NCI-H69 (cell line): ENCODE measurements at regions not wholly inside any gene's neighbourhood (a gene's known extent, or its start where the extent isn't known, plus 50 kb on each side); places are given as distances from the start of the nearest gene placed in this dataset.
A peak's percentile ranks its signal among the peaks of the same experiment; 100 is the strongest.

Source experiments
- DNase-seq: peaks from one replicate; lab custom pipeline; 2025; lab: John Stamatoyannopoulos, UW

GRCh38 chr18:79609841-79610281 is 69.7 kb upstream of the CTDP1 start:
- no peak for DNase-seq

GRCh38 chr18:79610461-79611039 is 69.1 kb upstream of the CTDP1 start:
- DNase-seq, result no peak

GRCh38 chr18:79611040-79611681 is 68.4 kb upstream of the CTDP1 start:
- DNase-seq, result peak; percentile 19

- no peak for DNase-seq
Observed at GRCh38 chr18:79612291-79613108, 67.1 kb upstream of the CTDP1 start.

GRCh38 chr18:79613186-79613931 is 66.2 kb upstream of the CTDP1 start:
- no peak for DNase-seq

- peak; percentile 30 for DNase-seq
Observed at GRCh38 chr18:79614211-79614955, 65.2 kb upstream of the CTDP1 start.

- DNase-seq, result no peak
Observed at GRCh38 chr18:79615091-79615490, 64.5 kb upstream of the CTDP1 start.

GRCh38 chr18:79615586-79615985 is 64.0 kb upstream of the CTDP1 start:
- DNase-seq, result no peak

GRCh38 chr18:79616651-79617510 is 62.7 kb upstream of the CTDP1 start:
- DNase-seq, result no peak

- DNase-seq, result no peak
Observed at GRCh38 chr18:79617511-79618500, 61.8 kb upstream of the CTDP1 start.

GRCh38 chr18:79620576-79621165 is 58.9 kb upstream of the CTDP1 start:
- DNase-seq, result no peak

- no peak for DNase-seq
Observed at GRCh38 chr18:79621501-79621900, 58.1 kb upstream of the CTDP1 start.

GRCh38 chr18:79622004-79622403 is 57.6 kb upstream of the CTDP1 start:
- no peak for DNase-seq

GRCh38 chr18:79624356-79625170 is 55.0 kb upstream of the CTDP1 start:
- no peak for DNase-seq

GRCh38 chr18:79625195-79625923 is 54.2 kb upstream of the CTDP1 start:
- DNase-seq, result no peak

- no peak for DNase-seq
Observed at GRCh38 chr18:79625924-79626561, 53.6 kb upstream of the CTDP1 start.
